ENCODE measurements at regions not wholly inside any gene's neighbourhood (a gene's known extent, or its start where the extent isn't known, plus 50 kb on each side); places are given as distances from the start of the nearest gene placed in this dataset.

DNA sequence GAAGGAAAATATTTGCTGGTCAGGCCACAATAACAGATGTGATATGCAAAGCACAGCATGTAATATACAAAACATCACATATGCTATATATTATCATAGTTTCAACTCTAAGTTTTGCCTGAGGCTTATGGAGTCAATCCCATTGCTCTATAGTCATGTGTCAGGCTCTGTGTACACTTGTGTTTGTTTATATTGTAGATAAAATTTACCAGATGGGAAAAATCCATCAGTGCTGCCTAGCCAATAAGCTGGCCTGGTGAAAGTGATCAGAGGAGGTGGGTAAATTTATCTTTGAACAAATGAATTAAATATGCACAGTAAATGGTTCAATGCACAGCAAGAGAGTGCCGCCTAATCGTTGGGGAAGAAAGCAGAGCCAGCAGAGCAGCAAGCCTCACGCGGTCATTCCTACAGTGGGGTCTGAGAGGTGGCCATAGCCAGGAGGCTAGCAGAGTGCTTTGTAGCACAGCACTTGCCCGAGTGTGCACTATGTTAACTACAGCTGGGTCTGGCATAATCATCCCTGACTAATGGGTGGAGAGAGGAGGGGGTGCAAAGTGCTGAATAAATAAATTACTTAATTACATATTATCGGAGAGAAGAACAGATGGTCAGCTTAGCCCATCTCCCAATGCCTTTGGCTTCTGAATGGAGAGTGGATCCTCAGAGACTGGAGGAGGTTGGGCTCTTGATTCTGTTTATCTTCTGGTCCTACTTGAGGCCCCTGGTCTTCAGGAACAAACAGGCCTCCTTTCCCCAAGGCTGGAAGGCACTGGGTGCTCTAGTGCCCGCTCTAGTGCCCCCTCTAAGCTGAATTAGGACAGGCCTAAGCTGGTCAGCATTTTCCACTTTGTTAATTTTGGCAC lies 153.5 kb downstream of the MAT2B start:
- no peak for TF ChIP-seq EZH2 (IDR thresholded peaks at IDR 0.05; ENCODE audit: low read length)
- TF ChIP-seq, protein P1, sequence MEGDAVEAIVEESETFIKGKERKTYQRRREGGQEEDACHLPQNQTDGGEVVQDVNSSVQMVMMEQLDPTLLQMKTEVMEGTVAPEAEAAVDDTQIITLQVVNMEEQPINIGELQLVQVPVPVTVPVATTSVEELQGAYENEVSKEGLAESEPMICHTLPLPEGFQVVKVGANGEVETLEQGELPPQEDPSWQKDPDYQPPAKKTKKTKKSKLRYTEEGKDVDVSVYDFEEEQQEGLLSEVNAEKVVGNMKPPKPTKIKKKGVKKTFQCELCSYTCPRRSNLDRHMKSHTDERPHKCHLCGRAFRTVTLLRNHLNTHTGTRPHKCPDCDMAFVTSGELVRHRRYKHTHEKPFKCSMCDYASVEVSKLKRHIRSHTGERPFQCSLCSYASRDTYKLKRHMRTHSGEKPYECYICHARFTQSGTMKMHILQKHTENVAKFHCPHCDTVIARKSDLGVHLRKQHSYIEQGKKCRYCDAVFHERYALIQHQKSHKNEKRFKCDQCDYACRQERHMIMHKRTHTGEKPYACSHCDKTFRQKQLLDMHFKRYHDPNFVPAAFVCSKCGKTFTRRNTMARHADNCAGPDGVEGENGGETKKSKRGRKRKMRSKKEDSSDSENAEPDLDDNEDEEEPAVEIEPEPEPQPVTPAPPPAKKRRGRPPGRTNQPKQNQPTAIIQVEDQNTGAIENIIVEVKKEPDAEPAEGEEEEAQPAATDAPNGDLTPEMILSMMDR (optimal IDR thresholded peaks at IDR 0.05 in 1 of 3, IDR thresholded peaks at IDR 0.05 in 1 of 3, conservative IDR thresholded peaks at IDR 0.05 in 1 of 3; ENCODE audit: extremely low read depth in 1 of 3, insufficient read depth in 2 of 3, low read length in 3 of 3): no peak

Measured in keratinocyte (primary cell).